ENCODE measurements at regions not wholly inside any gene's neighbourhood (a gene's known extent, or its start where the extent isn't known, plus 50 kb on each side); places are given as distances from the start of the nearest gene placed in this dataset.
"Not testable (repeated sequence)": the region's sequence is repeated elsewhere in the genome, so short reads cannot be mapped to it uniquely, and the experiment has no call there.

DNA sequence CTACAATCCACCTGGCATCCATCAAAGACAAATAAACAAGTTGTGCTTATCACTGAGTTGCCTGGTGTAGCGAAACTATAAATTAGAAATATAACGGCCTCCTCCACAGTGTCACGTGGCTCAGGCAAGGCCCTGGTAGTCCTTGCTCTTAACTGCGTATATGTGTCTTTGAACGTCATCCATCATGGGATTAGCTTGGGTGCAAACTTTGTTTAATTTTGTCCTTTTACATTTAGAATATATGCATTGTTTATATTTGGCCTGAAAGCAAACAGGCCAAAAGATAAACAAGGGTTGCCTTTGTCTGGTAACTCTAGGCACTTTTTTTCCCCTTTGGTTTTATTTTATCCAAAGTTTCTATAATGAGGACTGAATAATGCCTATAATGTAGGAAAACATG is 184.9 kb downstream of the KIT start:
- no peak for DNase-seq

DNA sequence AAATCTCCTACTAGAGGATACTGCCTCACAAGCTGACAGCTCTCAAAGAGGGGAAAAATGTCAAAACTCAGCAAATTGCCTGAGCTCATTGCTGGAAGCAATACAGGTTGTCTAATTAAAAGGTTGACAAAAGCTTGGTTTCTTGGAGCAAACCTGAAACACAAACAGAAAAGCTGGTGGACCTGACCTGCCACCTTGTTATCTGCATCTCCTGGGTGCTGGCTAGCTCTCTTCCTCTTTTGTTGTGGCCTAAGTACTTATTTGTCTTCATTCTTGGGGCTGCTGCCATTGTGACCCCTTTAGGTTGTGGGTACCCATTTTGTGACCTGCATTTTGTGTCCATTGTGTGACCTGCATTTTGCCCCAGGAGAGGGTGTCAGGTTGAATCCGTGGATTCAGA is 184.5 kb downstream of the KIT start:
- no peak for DNase-seq

DNA sequence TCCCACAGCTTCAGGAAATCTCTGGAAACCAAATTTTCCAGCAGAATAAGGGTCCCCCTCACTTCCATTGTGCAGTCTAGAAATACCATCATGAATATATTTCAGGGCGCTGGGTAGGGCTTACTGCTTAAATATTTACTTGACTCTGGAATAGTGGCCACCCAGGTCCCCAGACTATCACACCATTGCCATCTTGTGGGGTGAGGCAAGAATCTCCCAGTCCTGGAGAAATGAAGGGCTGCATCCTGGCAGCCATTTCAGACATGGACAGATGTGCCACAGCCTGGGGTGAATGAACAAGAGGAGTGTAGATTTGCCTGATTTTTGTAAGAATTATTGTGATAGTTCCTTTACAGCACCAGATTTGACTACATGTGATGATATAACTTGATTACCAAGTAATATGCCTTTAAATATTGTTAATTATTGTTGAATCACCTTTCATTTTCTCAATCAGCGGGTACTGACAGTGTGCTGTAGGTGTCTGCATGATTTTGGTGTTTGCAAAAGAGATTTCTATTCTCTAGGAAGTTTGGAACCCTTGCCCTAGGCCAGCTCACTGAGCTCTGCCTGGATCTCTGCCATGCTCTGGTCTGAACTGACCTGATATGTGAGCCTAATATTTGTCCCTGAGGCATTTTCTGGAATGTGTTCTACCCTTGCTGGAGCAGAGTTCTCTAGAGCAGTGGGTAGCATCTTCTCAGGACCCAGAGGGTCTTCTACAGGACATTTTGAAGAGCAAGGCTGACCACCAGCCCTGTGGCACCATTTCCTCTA is 183.4 kb downstream of the KIT start:
- DNase-seq: no peak

DNA sequence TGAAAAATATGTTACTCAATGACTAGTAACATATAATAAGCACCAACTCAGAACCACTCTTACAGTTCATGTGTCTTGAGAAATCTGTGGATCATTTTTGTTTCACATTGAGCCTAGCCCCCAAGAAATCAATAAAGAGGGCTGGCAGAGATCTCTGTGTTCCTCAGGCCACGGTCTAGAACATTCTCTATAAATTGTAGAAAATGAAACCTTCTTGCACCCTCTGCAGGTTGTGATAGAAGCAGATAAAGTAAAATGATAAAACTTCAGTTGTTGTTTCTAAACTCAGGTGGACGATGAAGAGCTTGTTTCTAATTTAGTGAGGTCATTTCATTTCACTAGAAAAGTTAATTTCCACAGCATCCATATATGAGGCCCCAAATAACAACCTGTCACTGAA is 182.7 kb downstream of the KIT start:
- no peak for DNase-seq

DNA sequence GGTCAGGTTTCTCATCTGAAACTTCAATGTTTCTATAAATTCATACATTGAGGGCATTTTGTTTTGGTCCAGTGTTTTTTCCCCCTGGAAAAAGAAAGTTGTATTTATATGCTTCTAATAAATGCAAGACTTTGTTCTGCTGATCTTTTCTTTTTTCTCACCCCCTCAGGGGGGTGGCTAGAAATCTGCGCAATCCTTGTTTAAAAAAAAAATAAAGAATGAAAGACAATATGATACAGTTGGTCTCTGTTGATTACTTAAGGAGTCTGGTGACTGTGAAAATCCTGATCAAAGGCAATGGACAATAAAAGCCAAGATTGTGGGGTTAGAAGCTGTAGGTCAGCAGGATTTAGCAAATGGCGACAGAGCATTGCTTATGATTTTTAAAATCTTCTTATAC is 180.5 kb downstream of the KIT start:
- no peak for DNase-seq

DNA sequence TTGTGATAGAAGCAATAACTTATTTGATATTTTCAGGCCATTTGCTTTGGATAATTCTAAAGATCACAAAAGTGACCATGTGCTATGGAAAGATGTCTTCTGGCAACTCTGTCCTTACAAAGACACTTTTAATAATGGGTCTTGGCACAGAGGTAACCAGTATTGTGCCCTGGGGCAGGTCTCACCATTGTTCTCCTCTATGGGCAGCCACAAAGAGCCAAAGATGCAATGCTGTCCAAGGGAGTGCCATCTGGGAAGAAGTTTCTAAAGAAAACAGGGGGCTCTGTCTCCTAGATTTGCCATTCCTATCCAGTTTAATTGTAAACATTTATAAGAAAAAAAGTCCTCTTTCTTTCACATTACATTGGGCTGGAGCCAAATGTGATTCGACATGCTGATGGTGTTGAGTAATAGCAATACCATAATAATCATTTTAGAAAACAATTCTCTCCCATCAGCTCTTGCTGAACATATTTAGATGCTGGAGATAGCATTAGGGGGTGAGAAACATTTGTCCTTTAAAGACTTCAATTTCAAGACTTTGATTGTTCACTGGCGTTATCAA is 179.9 kb downstream of the KIT start:
- no peak for DNase-seq

DNA sequence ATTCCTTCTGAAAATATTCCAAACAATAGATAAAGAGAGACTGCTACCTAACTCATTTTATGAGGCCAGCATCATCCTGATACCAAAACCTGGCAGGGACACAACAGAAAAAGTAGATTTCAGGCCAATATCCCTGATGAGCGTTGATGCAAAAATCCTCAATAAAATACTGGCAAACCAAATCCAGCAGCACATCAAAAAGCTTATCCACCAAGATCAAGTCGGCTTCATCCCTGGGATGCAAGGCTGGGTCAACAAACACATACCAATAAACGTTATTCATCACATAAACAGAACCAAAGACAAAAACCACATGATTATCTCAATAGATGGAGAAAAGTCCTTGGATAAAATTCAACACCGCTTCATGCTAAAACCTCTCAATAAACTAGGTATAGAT is 170.6 kb downstream of the KIT start:
- not testable (repeated sequence) for DNase-seq

DNA sequence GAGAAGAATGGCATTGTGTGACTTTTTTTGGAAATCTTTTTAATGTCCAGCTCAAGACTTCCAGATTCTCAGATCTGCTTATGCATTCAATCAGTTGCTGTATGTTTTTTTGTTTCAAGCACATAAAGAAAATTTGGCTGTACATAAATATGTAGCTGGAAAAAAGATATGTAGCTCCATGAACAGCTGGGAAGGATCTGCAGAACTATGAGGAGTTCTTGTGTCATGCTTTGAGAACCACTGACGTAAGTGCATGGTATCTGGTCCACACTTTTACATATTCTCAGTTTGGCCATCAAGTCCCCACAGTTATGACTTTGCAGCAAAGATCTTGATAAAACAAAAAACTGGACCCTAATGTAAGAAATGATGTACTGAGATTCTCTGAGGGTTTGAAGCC is 165.9 kb downstream of the KIT start:
- no peak for DNase-seq

DNA sequence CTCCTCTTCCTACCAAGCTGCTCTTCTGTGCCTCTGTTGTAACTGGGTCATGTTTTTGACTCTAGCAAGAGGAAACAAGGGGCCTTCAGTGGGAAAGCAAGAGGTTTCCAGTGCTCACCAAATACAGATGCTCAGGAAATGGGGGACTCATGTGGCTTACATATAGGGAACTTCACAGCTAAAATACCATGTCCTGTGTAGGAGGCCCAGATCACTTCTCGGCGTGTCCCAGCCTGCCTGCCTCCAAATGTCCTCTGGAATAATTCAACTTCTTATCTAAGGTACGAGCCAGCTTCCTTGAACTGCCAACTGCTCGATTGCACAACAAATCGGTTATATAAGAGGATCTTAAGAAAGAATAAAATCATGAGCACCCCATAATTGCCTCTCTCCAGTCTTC is 161.3 kb downstream of the KIT start:
- DNase-seq: no peak

DNA sequence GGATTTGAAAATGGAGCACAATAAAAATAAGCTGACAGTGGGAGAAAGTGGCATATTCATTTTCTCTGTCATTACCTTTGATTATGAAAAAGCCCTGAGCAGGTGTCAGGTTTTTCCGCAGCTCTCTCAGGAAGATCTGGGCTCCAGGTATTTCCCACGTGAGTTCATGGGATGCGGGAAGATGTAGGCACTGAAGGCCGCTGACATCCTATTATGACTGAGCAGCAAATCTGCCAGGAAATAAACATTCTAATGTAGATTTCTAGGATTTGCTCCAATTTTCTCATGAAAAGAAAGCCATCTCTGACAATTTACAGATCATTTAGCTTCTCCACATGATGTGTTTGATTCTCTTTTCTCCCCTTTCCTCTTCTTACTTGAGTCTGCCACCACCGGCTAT is 160.7 kb downstream of the KIT start:
- DNase-seq: no peak

DNA sequence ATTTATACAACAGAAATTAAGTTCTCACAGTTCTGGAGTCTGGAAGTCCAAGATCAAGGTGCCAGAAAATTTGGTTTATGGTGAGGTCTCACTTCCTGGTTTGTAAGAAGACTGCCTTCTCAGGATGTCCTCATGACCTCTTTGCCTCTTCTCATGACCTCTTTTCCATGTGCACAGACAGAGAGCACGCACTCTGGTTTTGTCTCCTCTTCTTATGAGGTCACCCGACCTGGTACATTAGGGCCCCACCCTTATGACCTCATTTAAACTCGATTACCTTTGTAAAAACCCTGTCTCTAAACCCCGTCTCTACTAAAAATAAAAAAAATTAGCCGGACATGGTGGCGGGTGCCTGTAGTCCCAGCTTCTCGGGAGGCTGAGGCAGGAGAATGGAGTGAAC is 155.9 kb downstream of the KIT start:
- no peak for DNase-seq

DNA sequence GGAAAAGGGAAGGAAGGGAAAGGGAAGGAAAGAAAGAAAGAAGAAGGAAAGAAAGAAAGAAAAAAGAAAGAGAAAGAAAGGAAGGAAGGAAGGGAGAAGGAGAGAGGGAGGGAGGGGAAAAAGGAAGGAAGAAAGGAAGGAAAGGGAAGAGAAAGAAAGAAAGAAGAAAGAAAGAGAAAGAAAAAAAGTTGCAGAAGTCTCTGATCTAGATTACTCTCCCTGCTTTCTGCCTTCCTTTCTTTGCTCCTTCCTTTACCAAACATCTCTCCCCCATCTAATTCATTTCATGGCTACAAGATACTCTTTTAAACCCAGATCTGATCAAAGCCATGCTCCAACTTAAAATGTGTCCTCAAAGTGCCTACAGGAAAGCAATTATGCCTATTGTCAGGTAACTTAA is 148.6 kb downstream of the KIT start:
- no peak for DNase-seq

DNA sequence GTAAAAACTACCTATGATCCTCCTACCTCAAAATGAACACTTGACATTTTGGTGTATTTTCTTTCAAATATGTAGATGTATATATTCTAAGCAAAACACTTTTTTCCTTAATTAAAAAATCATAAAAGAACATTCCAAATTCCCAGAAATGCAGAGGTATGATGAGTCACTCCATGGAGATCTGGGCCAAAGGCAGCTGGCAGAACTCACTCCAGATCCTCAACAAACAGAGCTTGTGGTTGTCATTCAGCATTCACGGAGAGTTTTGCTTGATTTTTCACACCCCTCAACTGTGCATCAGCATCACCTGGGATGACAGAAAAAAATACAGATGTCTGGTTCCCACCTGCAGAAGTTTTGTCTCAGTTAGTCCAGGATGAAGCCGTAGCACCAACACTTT is 144.6 kb downstream of the KIT start:
- no peak for DNase-seq

DNA sequence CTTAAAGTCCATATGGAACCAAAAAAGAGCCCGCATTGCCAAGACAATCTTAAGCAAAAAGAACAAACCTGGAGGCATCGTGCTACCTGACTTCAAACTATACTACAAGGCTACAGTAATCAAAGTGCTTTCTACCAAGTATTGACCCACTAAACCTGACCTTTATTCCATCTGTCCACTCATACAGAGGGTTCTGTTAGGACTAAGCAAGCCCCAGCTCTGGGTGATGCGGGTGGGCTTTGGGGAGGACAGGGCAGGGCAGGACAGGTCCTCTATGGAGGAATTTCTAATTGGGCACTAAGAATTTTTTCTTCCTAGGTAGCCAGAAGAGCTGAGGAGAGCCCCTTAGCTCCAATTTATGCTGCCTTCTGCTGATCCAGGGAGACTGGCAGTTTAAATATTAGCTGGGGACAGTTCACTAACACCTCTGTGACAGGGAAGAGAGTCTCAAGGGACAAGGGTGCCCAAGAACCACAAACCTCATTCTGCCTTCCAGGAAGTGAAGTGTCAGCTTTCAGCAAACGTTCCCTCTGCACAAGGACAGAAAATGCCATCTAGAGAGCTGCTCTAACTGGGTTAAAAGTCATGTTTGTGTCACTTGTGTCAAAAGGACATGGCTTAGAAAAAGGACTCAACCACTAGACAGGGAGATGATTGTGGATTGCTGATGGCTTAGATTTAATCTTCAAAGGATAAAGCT is 143.2 kb downstream of the KIT start:
- DNase-seq: no peak

DNA sequence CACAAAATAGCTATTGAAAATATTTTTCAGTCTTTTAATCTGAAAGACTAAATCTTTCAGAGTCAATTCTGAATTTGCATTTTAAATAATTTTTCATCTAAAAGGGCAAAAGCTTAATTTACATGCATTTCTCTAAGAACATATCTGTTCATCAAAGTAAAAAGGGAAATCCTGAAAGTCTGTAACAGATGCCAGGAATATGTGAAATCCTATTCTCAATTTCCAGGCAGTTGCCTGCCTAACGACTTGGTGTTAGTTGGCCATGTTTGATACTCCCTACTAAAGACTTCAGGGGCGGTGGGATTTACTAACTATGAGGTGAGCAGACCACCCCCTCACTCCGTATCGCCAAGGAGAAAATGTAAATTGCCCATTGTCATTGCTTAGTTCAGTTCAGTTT is 136.8 kb downstream of the KIT start:
- DNase-seq: no peak

DNA sequence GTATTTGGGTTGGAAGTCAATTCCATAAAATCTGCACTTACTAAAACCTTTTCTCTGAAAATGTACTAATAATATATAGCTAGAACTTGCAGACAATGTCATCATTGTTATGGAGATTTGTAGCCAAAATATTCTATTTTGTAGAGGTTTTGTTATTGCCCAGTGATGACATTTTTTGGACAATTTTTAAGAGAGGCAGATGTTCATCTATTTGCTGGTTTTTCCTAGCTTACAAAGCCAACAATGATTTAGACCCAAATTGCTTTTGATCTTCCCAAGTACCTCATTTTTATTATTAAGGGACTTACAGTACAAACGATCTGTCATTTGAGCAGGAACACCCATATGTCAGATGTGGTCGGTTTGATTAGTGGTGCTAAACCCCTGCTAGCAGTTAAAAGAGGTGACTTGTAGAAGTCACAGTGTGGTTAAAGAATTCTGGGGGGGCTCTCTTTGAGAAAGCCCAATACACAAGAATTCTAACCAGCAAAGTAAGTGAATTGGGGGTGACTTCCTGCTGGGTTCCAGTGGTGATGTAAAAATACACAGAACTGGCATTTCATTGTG is 136.2 kb downstream of the KIT start:
- DNase-seq: no peak
